ENCODE measurements at regions not wholly inside any gene's neighbourhood (a gene's known extent, or its start where the extent isn't known, plus 50 kb on each side); places are given as distances from the start of the nearest gene placed in this dataset.
"Not testable (repeated sequence)": the region's sequence is repeated elsewhere in the genome, so short reads cannot be mapped to it uniquely, and the experiment has no call there.

DNA sequence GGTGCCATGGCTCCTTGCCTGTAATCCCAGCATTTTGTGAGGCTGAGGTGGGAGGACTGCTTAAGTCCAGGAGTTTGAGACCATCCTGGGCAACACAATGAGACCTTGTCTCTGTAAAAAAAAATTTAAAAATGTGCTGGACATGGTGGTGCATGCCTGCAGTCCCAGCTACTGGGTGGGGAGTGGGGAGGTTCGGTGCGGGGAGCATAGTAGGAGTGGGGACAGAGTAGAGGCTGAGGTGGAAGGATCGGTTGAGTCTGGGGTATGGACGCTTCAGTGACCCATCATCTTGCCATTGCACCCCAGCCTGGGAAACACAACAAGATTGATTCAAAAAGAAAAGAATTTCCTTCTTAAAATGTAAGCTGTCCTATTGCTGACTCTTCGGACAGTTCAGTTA, 1490.0 kb upstream of the GBE1 start:
- DNase-seq (ENCODE audit: low read depth), result no peak

- no peak for DNase-seq (ENCODE audit: low read depth)
These were observed 1489.2 kb upstream of the GBE1 start for GRCh38 chr3:83250613-83251012.

DNA sequence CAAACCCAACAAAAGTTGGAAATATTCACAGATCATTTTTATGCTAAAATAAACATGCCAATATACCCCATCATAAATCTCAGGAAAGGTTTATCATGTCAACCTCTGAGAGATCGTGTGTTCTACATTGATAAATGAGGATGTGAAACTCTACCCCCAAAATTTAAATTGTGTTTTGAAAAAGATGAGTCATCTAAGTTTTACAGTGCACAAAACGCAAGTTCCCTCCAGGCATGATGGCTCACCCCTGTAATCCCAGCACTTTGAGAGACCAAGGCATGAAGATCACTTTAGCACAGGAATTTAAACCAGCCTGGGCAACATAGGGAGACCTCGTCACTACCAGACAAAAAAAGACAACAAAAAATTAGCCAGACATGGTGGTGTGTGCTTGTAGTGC, 1487.0 kb upstream of the GBE1 start:
- DNase-seq (ENCODE audit: low read depth), result no peak

GRCh38 chr3:83235180-83235814, 1473.9 kb upstream of the GBE1 start:
- no peak for DNase-seq (ENCODE audit: low read depth)

- no peak for DNase-seq (ENCODE audit: low read depth)
These were observed 1472.3 kb upstream of the GBE1 start for GRCh38 chr3:83233715-83234114.

DNA sequence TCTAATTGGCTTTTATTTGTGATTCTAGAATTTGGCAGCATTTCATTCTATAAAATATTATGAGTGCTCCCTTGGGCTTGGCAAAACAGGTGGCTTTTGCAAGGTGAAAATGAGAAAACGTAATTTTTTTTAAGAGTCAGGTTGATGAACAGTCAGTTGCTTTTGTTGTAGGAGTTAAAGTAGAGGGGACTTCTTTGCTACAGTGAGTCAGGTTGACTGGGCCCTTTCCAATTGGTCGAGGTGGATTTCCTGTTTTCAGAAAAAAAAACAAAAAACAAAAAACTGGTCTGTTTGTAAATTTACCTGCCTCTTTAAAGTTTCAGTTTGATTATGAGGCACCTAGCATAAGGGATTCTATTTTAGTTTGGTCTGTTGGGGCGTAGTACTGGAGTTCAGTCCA, 1469.4 kb upstream of the GBE1 start:
- no peak for DNase-seq (ENCODE audit: low read depth)

DNA sequence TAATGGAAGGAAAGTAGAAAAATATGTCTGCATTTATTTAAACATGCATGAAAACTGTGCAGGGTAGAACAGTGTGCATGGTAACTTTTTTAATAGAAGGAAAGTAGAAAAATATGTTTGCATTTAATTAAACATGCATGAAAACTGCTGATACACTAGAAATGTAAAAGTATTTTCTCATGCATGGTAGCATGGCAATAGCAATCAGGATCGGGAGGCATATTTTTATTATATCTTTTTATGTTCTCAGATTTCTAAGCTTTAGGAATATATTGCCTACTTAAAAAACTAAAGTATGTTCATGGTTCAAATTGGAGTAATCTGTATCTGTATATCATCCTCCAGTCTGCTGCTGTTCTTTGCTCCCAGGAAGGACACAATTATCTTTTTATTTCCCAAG, 1468.9 kb upstream of the GBE1 start:
- DNase-seq (ENCODE audit: low read depth), result no peak

DNA sequence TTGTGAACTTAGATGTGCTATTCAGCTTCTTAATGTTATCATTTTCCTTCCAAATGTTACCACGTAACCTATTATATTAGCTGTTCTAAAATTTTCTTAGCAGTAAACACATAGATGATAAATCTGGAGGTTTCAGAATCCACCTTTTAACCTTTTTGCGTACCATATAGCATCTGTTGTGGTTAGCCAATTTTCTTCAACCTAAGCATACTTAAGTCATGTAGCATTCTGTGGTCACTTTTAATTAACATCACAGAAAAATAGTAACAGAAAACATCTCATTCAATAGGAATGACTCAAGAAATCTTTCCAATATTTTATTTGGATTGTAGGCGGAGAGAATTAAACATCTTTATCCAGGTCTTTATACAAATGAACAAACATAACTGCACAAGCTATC, 1465.3 kb upstream of the GBE1 start:
- DNase-seq (ENCODE audit: low read depth), result no peak

DNA sequence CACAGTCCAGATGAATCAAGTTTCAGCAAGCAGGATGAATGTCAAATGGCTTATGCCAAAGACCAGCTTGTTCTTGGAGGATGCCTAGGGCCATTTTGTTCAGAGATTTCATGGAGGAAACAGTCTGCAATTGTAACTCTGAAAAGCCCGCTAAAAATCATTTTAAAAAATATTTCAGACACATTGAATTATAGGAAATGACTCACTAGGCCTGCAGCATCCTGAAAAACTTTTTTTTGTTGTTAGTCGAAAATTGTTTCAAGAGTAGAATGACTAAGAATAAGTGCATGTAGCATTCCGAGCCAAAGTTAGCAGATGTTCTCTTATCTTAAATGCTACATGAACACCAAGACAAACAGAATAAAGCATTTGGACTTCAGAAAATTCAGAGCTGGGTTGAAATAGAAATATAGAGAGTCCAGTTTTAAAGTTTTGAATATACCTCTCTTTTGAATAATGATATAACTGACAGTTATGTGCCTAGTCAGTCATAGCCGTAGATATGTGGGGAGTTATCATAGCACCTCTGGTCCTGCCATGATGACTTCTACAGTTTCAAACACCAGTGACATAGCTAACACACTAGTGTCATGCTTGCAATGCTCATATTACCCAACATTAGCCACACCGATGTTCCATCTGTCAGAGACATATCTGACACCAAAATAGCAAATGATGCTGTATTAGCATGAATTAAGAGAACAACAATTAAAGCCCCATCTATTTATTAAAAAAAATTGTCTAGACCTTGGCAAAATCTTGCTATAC, 1462.8 kb upstream of the GBE1 start:
- no peak for DNase-seq (ENCODE audit: low read depth)

DNA sequence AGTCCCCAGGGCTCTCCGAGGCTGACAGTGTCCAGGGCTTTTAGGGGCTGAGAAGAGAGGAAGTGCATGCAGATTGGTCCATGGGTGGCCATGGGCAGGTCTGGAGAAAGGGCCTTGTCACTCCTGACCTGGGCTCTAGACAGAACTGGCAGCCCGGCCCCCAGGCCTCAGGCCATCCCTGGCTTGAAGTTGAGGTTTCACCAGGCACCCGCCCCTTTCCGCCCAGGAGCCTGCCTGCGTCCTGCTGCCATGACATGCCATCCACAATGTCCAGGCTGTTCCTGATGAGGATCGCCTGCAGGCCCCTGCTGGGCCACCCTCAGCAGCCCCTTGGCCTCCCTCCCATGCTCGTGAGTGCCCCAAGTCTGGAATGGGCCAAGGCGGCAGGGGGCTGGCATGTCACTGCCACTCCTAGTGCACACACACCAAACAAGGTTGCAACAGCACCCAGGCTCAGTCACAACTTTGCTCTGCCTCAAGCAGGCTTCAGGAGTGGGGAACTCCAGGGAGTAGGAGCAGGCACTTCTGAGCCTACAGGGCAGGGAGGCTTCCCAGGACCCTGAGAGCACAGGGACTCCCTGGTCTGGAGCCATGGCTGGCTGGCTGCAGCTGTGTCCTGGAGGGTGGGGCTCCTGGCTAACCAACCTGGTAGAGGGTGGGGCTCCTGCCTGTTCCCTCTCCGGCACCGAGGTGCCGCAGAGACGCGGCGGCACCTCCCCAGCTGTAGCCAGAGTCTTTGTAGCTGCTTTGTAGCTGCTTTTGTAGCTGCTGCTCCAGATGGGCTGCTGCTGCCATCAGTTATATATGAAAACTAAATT, 1457.1 kb upstream of the GBE1 start:
- no peak for DNase-seq (ENCODE audit: low read depth)

GRCh38 chr3:83217595-83218118, 1456.2 kb upstream of the GBE1 start:
- DNase-seq (ENCODE audit: low read depth), result not testable (repeated sequence)

GRCh38 chr3:83216919-83217594, 1455.6 kb upstream of the GBE1 start:
- DNase-seq (ENCODE audit: low read depth), result no peak

- no peak for DNase-seq (ENCODE audit: low read depth)
These were observed 1433.8 kb upstream of the GBE1 start for GRCh38 chr3:83195243-83195642.

GRCh38 chr3:83193526-83193925, 1432.1 kb upstream of the GBE1 start:
- no peak for DNase-seq (ENCODE audit: low read depth)

- DNase-seq (ENCODE audit: low read depth), result no peak
These were observed 1428.2 kb upstream of the GBE1 start for GRCh38 chr3:83189634-83190033.

DNA sequence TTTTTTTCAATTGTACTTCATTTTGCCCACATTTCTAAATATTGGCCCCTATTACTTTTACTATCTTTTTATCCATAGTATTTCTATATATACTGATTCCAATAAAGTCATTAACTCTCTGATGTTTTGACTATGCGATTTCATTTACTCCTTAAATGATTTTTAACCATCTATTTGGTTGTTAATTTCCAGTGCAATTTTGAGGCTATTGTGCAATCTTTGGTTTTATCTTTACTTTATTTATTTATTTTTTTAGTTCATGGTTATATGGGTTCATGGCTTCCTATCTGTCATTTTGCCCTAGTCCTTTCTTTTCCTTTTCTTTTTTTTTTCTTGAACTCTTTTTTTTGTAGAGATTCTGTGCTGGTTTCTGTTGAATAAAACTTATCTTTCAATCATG, 1408.0 kb upstream of the GBE1 start:
- no peak for DNase-seq (ENCODE audit: low read depth)

- DNase-seq (ENCODE audit: low read depth), result no peak
These were observed 1389.5 kb upstream of the GBE1 start for GRCh38 chr3:83150896-83151295.

GRCh38 chr3:83140983-83141382, 1379.5 kb upstream of the GBE1 start:
- no peak for DNase-seq (ENCODE audit: low read depth)

- no peak for DNase-seq (ENCODE audit: low read depth)
These were observed 1369.8 kb upstream of the GBE1 start for GRCh38 chr3:83131236-83131635.

GRCh38 chr3:83122774-83123350, 1361.4 kb upstream of the GBE1 start:
- DNase-seq (ENCODE audit: low read depth), result no peak

DNA sequence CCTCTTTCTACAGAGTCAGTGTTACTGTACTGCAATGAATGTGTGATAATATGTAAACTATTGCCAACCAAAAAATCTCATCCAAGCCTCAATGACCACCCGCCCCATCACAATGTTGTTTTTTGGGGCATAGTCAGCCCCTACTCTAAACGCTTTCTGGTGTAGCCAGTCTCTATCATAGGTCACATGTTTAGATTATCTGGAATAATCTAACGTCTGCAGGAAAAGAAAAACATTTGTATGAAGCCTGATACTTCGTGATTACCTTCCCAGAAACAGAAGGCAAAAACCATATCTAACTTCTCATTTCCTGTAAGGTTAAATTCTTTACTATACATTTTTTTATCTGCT, 1331.8 kb upstream of the GBE1 start:
- no peak for DNase-seq (ENCODE audit: low read depth)
